IMR-90 (cell line): ENCODE measurements at regions not wholly inside any gene's neighbourhood (a gene's known extent, or its start where the extent isn't known, plus 50 kb on each side); places are given as distances from the start of the nearest gene placed in this dataset.

ENCODE experiments used
- ATAC-seq: fragments of 200-7000 bp; cut with Tn5 transposase; 2 replicates; pipeline ENCODE4 v1.9.1; 2020; ENCODE audit warnings: low read depth, mild to moderate bottlenecking, moderate library complexity
- BruUV-seq: library from RNA; stranded (reverse); fragments of 400-500 nt; replicated peaks from 2 replicates; lab custom pipeline; 2021; lab: Mats Ljungman, UMichigan
- CTCF ChIA-PET: fragments of 300-600 bp; formaldehyde crosslinking; extraction: SDS; loops from one replicate; lab custom pipeline; 2021; ENCODE audit warnings: antibody characterized with exemption; lab: Yijun Ruan, JAX
- POLR2A ChIA-PET: fragments of 300-600 bp; sonication (Branson Sonifier 250); formaldehyde crosslinking; loops from one replicate; lab custom pipeline; 2022; ENCODE audit warnings: antibody characterized with exemption; ENCODE audit not compliant: unreplicated experiment; lab: Charles Lee
- DNase-seq: peaks from one replicate; pipeline ENCODE4 v3.0.0; 2013
- H2AFZ ChIP-seq: replicated peaks from 2 replicates; pipeline ENCODE3; 2013; ENCODE audit warnings: low read length, mild to moderate bottlenecking; ENCODE audit not compliant: poor library complexity
- H2AK5ac ChIP-seq: 2 replicates; pipeline ENCODE4 v1.6.1; 2013; ENCODE audit warnings: low read depth, low read length, inconsistent platforms
- H2AK9ac ChIP-seq: replicated peaks from 2 replicates; pipeline ENCODE3; 2013; ENCODE audit warnings: mild to moderate bottlenecking, low read depth, low read length, moderate library complexity; ENCODE audit not compliant: poor library complexity
- H2BK120ac ChIP-seq: 2 replicates; pipeline ENCODE4 v1.6.1; 2013; ENCODE audit warnings: low read depth, low read length, inconsistent platforms
- H2BK15ac ChIP-seq: 3 replicates; pipeline ENCODE4 v1.6.1; 2013; ENCODE audit warnings: low read depth, low read length, inconsistent platforms
- H2BK20ac ChIP-seq: 2 replicates; pipeline ENCODE4 v1.6.1; 2013; ENCODE audit warnings: low read depth, mild to moderate bottlenecking, inconsistent platforms, low read length, moderate library complexity
- H2BK5ac ChIP-seq: 2 replicates; pipeline ENCODE4 v1.6.1; 2013; ENCODE audit warnings: mild to moderate bottlenecking, low read depth, low read length, inconsistent platforms; ENCODE audit not compliant: poor library complexity, severe bottlenecking
- H3K14ac ChIP-seq: replicated peaks from 2 replicates; pipeline ENCODE4 v1.6.1; 2013; ENCODE audit warnings: low read depth, low read length, inconsistent platforms
- H3K18ac ChIP-seq: 2 replicates; pipeline ENCODE4 v1.6.1; 2013; ENCODE audit warnings: low read depth, low read length, control low read depth
- H3K23ac ChIP-seq: 2 replicates; pipeline ENCODE4 v1.6.1; 2013; ENCODE audit warnings: low read depth, low read length, inconsistent platforms
- H3K27ac ChIP-seq: 2 replicates; pipeline ENCODE4 v1.5.1; 2013; ENCODE audit warnings: mild to moderate bottlenecking, control low read depth, low read length; ENCODE audit not compliant: insufficient read depth
- H3K27me3 ChIP-seq: 2 replicates; pipeline ENCODE4 v1.6.1; 2013; ENCODE audit warnings: low read length; ENCODE audit not compliant: control insufficient read depth, insufficient read depth
- H3K36me3 ChIP-seq: 2 replicates; pipeline ENCODE4 v1.6.1; 2013; ENCODE audit warnings: low read length, mixed read lengths; ENCODE audit not compliant: control insufficient read depth, insufficient read depth
- H3K4ac ChIP-seq: 2 replicates; pipeline ENCODE4 v1.6.1; 2013; ENCODE audit warnings: low read depth, low read length, inconsistent platforms
- H3K4me1 ChIP-seq: 2 replicates; pipeline ENCODE4 v1.6.1; 2013; ENCODE audit warnings: low read length, mixed read lengths; ENCODE audit not compliant: control insufficient read depth, insufficient read depth
- H3K4me2 ChIP-seq: 2 replicates; pipeline ENCODE4 v1.6.1; 2013; ENCODE audit warnings: low read depth, mild to moderate bottlenecking, control low read depth, low read length, moderate library complexity
- H3K4me3 ChIP-seq: 2 replicates; pipeline ENCODE4 v1.5.1; 2013; ENCODE audit warnings: low read depth, mild to moderate bottlenecking, control low read depth, low read length, moderate library complexity; ENCODE audit not compliant: insufficient read depth
- H3K56ac ChIP-seq: 2 replicates; pipeline ENCODE4 v1.6.1; 2013; ENCODE audit warnings: low read length, inconsistent platforms; ENCODE audit not compliant: insufficient read depth; ENCODE audit errors: extremely low read depth
- H3K79me1 ChIP-seq, 2 experiments: 2 replicates each; pipeline ENCODE4 v1.6.1; 2013; ENCODE audit warnings: low read length in 2 of 2, inconsistent platforms in 1 of 2, low read depth in 1 of 2
- H3K9ac ChIP-seq: 2 replicates; pipeline ENCODE4 v1.6.1; 2013; ENCODE audit warnings: low read depth, low read length, control low read depth
- H3K9me1 ChIP-seq: 2 replicates; pipeline ENCODE4 v1.6.1; 2013; ENCODE audit warnings: low read length, inconsistent platforms; ENCODE audit not compliant: insufficient read depth
- H3K9me3 ChIP-seq: 2 replicates; pipeline ENCODE4 v1.6.1; 2013; ENCODE audit warnings: low read length; ENCODE audit not compliant: control insufficient read depth, insufficient read depth
- H4K20me1 ChIP-seq: 2 replicates; pipeline ENCODE4 v1.6.1; 2013; ENCODE audit warnings: low read length, inconsistent platforms; ENCODE audit not compliant: insufficient read depth
- H4K5ac ChIP-seq: 2 replicates; pipeline ENCODE4 v1.6.1; 2013; ENCODE audit warnings: mild to moderate bottlenecking, low read depth, low read length, control low read depth
- H4K8ac ChIP-seq, 2 experiments: 2 replicates each; pipeline ENCODE4 v1.6.1; 2013; ENCODE audit warnings: low read depth in 2 of 2, low read length in 2 of 2, control low read depth in 1 of 2, inconsistent platforms in 1 of 2
- H4K91ac ChIP-seq: 2 replicates; pipeline ENCODE4 v1.6.1; 2013; ENCODE audit warnings: low read depth, low read length, inconsistent platforms; ENCODE audit not compliant: insufficient read depth
- CHD1 ChIP-seq: IDR thresholded peaks from 2 replicates; pipeline ENCODE4 v1.6.1; 2012; ENCODE audit warnings: low read depth, low read length, improper control_type of control experiment
- MXI1 ChIP-seq: IDR thresholded peaks from 2 replicates; pipeline ENCODE4 v1.6.1; 2012; ENCODE audit warnings: low read depth, mild to moderate bottlenecking, low read length, moderate library complexity, borderline replicate concordance
- NFE2L2 ChIP-seq: fragments of 150-350 bp; IDR thresholded peaks from 2 replicates; pipeline ENCODE4 v1.6.1; 2016; ENCODE audit warnings: low read depth, mild to moderate bottlenecking, low read length
- RAD21 ChIP-seq: IDR thresholded peaks from 2 replicates; pipeline ENCODE4 v1.6.1; 2012; ENCODE audit warnings: low read length, improper control_type of control experiment
- WGBS, 2 experiments: methylation state at CpG; one replicate each; pipeline versions ENCODE4 v1.1.5 to v1.1.7; 2013; ENCODE audit warnings: missing lambda C conversion rate in 2 of 2; ENCODE audit not compliant: insufficient read length in 1 of 2; ENCODE audit errors: extremely low coverage in 2 of 2; 5-methylcytosine and 5-hydroxymethylcytosine counted together
- dilution Hi-C: fragments of 300-500 bp; cut with HindIII; formaldehyde crosslinking; loops from one replicate; pipeline ENCODE4 v1.14.3; 2018; ENCODE audit warnings: low sequenced_read_pairs; ENCODE audit not compliant: unreplicated experiment
- in situ Hi-C: fragments of 300-500 bp; cut with MboI; formaldehyde crosslinking; loops from 3 replicates; pipeline ENCODE4 v1.14.3; 2019; ENCODE audit warnings: low sequenced_read_pairs, inconsistent platforms, mixed read lengths
- intact Hi-C: fragments of 100-400 bp; cut with micrococcal nuclease; formaldehyde crosslinking; loops from 2 replicates; pipeline ENCODE4 v1.10.0; 2022

GRCh38 chrX:151825007-151825406 lies 87.7 kb upstream of the MAGEA4 start:
- Histone ChIP-seq H2BK120ac (no peak overlapping the region), H3K14ac (no peak overlapping the region), H3K4me1 (no peaks in the 10 kb centered on the region), H4K91ac (no peak overlapping the region), H3K27ac (no peak overlapping the region), H3K27me3 (no peaks in the 10 kb centered on the region), H2BK15ac (no peak overlapping the region), H3K9me3 (peaks cover 15% of the 10 kb centered on the region), H3K9me1 (no peaks in the 10 kb centered on the region), H2BK5ac (no peak overlapping the region), H4K5ac (no peak overlapping the region), H2AK5ac (no peak overlapping the region), H3K9ac (no peak overlapping the region), H3K36me3 (no peaks in the 10 kb centered on the region), H4K8ac (no peak overlapping the region), H2BK20ac (no peak overlapping the region), H3K23ac (no peak overlapping the region), H2AK9ac (no peak overlapping the region), H3K4me2 (no peak overlapping the region), H3K4ac (no peak overlapping the region), H3K4me3 (no peak overlapping the region), H2AFZ (no peak overlapping the region), H3K18ac (no peak overlapping the region), H4K20me1 (no peaks in the 10 kb centered on the region), H3K79me1 (no peaks in the 10 kb centered on the region), H3K56ac (no peak overlapping the region)
- POLR2A ChIA-PET: no interaction called here
- in situ Hi-C loops: no loop called here
- CTCF ChIA-PET: no interaction called here
- no CpG with 5 or more reads among the region's 3 CpGs for WGBS, 2 experiments
- ATAC-seq (no peak), DNase-seq (no peak)
- intact Hi-C loops: no loop called here
- dilution Hi-C loops: no loop called here
- TF ChIP-seq RAD21 (no peak), CHD1 (no peak), MXI1 (no peak), NFE2L2 (no peak)
- BruUV-seq: no TSS peak
